GM21825 (cell line): ENCODE measurements at regions not wholly inside any gene's neighbourhood (a gene's known extent, or its start where the extent isn't known, plus 50 kb on each side); places are given as distances from the start of the nearest gene placed in this dataset.

Source experiments
- ATAC-seq: cut with Tn5 transposase; IDR thresholded peaks from one replicate; pipeline ENCODE4 v1.9.1; 2021; ENCODE audit warnings: mild to moderate bottlenecking, moderate library complexity; ENCODE audit not compliant: unreplicated experiment

DNA sequence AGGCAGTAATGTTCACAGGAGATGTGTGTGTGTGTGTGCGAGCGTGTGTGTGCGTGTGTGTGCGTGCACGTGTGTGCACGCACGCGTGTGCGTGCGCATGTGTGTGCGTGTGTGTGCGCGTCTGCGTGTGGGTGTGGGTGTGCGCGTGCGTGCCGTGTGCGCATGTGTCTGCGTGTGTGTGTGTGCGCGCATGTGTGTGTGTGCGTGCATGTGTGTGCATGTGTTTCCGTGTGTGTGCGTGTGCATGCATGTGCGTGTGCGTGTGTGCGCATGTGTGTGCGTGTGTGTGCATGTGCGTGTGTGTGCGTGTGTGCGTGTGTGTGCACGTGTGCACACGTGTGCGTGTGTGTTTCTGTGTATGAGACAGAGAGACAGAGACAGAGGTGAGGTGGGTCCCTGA lies 136.0 kb upstream of the CST7 start:
- ATAC-seq, result no peak

GRCh38 chr20:24813496-24813895 lies 135.6 kb upstream of the CST7 start:
- no peak for ATAC-seq

DNA sequence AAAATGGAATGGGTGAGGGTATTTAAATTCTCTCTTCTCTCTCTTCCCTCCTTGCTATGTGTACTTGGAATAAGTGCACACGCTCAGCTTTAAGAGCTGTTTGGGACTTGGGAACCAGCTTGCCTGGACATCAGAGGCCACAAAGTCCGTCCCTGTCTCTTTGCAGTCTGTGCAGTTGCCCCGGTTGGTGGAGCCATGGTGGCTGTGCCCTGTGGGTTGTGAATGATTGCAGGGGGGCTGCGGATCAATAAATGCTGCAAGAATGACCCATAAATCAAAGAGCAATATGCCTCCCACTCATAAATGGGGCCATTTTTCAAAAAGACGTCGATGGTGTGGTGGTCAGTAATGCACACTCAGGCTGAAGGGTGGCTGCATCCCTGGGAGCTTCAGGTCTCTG lies 135.1 kb upstream of the CST7 start:
- ATAC-seq, result no peak

DNA sequence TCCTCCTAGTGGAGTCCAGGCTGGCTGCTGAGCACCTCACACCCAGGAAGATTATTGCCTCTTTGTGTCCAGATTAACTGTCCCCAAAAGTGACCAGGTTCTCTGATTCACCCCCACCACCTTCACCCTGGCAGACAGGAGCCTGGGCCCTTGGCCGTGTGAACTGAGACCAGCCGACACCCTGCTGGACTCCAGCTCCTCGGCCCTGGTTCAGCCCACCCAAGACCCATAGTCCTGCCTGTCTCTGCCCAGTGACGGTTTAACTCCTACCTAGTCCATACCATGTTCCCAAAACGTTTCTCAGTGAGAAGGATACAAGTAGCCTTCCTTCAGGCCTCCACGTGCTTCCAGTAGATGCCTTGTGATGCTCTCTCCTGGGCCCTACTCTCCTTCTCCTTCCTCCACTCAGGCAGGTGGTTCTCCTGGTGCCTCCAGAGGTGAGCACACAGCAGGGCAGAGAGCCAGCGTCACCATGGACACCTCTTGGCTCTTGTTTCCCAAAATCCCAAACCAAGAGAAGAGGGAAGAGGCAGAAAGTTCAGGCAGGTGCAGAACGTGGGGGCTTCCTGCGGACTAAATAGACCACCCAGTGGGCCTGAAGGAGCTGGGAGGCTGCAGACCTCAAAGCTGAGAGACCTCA lies 134.4 kb upstream of the CST7 start:
- ATAC-seq, result no peak

GRCh38 chr20:24815196-24815815 lies 133.8 kb upstream of the CST7 start:
- no peak for ATAC-seq

DNA sequence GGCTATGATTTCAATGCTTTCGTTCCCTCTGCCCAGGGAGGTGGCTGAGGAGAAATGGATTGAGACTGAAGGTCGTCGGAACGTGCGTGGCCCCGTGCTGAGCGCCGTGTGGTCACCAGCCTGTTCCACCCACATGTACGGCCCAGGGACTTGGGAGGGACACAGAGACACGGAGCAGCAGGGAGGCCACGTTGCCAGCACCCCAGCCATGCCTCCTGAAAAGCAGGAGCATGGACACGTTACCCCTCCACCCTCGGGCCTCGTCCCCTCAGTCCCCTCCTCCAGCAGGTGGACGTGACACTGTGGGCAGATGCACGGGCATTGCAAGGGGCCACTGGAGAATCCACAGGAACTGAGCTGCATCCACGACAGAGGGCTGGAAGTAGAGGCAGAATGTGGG lies 133.1 kb upstream of the CST7 start:
- ATAC-seq, result no peak

GRCh38 chr20:24816431-24816830 lies 132.6 kb upstream of the CST7 start:
- no peak for ATAC-seq

DNA sequence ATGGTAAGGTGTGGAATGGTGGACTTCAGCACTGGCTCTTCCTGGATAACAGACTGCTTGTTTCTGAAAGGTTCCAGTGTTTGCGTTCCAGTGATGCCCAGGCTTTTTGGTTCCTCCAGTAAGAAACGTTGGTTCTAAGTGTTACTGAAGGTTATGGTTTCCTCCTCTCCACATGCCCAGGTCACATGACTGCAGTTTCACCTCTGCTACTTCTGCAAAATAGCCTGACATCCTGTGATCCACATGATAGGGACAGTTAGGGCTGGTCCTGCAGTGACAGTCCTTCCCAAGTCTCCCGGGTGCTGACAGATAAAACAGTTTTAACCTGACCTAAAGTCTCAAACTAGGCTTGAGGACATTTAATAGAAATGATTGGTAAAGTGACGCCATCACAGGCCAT lies 132.2 kb upstream of the CST7 start:
- no peak for ATAC-seq

DNA sequence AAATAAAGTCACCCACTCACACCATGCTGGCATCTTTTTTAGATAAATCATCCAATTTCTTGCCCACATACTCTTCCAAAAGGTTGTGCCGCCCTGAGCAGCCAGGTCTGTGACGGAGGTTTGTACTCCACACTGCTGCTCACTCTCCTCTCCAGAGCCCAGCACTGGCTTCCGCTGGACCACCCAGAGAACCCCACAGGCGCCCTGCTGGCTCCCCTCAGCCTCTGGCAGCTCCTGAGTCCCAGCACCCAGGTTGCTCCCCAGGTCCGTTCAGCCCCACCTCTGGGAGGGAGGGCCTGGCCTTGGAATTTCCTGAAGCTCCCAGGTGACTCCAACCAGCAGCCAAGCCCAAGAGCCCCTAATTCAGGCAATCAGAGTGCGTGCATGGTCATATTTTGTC lies 131.7 kb upstream of the CST7 start:
- no peak for ATAC-seq

- no peak for ATAC-seq
Measured at GRCh38 chr20:24818056-24818455, 131.0 kb upstream of the CST7 start.

- ATAC-seq, result no peak
Measured at GRCh38 chr20:24819331-24819965, 129.6 kb upstream of the CST7 start.

DNA sequence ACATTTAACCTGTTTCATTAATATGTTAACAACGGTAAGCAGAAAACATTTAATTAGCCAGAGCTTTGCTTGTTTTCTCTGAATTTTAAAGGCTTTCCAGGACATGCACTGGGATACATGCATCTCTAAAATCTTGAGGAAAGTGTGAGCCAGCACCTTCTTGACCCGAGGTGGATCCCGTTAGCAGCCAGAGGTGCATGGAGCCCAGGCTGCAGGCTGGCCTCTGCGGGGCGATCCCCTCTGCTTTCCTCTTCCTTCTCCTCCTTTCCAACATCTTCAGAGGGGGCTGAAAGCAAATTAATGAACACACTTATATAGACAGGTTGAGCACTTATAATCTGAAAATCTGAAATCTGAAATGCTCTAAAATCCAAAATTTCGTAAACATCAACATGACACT lies 128.7 kb upstream of the CST7 start:
- ATAC-seq, result no peak

DNA sequence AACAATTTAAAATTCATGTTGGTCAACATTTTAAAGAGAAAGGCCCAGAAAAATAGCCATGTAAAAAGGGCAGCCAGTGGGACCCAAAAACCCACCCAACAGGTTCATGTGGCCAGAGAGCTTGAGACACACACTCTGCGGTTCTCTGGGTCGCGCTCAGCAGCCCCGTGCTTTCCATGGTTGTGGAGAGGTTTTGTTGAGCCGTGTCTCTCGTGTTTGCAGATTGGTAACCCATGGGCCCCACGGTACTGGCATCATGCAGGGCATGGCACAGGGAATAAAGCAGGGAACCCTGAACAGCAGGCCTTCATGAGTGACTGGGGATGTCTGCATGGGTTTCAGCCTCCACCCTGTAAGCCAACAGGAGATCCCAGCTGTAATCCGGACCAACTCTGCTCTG lies 127.7 kb upstream of the CST7 start:
- ATAC-seq, result no peak

DNA sequence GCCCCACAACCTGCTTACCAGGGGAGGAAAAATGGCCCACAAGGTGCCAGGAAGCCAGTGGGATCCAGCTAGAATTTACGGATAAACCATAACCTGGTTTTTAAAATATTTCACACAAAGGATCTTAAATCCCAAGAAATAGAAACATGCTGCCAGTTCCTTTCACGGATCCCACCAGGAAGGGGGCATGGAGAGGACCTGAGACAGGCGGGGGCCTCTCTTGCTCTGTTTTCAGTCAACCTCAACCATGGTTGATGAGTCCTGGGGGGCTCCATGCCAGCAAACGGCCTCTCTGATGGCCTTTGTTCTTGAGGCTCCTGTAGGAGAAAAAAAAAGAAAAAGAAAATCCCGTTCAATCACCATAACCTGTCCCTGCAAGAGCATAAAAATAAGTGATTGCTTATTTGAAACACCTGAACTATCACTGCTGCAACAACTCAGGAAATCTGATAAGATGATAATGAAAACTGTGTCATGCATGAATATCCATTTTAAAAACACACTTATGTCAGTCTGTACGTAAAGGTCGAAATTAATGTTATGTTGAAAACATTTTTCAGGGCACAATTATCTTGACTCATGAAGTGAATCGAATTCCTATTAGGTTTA lies 125.8 kb upstream of the CST7 start:
- no peak for ATAC-seq

DNA sequence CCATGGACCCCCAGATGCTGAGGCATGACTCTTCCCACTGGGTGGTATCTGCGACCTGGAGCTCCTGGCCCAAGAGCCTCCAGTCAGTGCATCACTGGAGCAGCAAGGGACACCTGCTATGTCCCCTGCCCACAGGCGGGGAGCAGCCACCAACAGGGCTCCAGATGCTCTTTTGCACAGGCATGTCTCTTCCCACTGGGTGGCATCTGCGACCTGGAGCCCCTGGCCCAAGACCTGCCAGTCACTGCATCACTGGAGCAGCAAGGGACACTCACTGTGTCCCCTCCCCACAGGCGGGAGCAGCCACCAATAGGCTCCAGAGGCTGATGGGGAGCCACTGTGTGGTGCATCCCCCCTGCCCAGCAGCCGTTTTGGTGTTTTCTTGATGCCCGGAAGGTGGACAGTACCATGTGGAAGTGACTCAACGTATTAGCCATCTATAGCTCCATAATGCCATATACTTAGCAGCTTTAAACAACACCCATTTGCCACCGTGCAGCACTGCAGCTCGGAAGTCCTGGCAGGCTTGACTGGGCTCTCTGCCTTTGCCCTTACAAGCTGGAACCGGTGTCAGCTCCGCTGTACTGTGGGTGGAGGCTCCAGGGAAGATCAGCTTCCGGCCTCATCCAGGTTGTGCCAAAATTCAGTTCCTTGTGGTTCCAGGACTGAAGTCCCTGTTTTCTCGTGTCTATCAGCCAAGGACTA lies 124.9 kb upstream of the CST7 start:
- no peak for ATAC-seq

GRCh38 chr20:24825591-24825990 lies 123.5 kb upstream of the CST7 start:
- ATAC-seq, result no peak

GRCh38 chr20:24827603-24828295 lies 121.3 kb upstream of the CST7 start:
- no peak for ATAC-seq

- no peak for ATAC-seq
Measured at GRCh38 chr20:24828992-24829648, 119.9 kb upstream of the CST7 start.

- no peak for ATAC-seq
Measured at GRCh38 chr20:24829649-24830370, 119.3 kb upstream of the CST7 start.

- ATAC-seq, result no peak
Measured at GRCh38 chr20:24830649-24831048, 118.4 kb upstream of the CST7 start.
